ENCODE measurements at regions not wholly inside any gene's neighbourhood (a gene's known extent, or its start where the extent isn't known, plus 50 kb on each side); places are given as distances from the start of the nearest gene placed in this dataset.

DNA sequence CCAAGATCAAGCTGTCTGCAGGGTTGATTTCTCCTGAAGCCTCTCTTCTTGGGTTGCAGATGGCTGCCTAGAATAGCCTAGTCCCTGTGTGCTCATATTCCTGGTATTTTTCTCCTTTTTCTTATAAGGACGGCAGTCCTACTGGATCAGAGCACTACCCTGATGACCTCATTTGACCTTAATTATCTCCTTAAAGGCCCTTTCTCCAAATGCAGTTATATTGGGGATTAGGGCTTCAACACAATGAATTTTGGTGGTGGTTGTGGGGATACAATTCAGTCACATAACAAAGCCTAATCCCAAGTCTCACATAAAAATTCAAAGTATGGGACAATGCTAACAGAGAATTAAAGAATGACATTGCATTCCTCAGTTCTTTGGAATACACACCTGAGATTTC, 238.8 kb upstream of the SALL1 start (continued):
- TF ChIP-seq REXO4 (CRISPR knock-in tag; IDR thresholded peaks at IDR 0.05; ENCODE audit: borderline replicate concordance) (no peak), GATA4 (IDR thresholded peaks at IDR 0.05; ENCODE audit: borderline replicate concordance, low read depth) (no peak), DR1 (CRISPR knock-in tag; IDR thresholded peaks at IDR 0.05) (no peak), STAT5B (CRISPR knock-in tag; IDR thresholded peaks at IDR 0.05) (no peak), NR3C1 (CRISPR knock-in tag; IDR thresholded peaks at IDR 0.05) (no peak), FOSL2 (CRISPR knock-in tag; IDR thresholded peaks at IDR 0.05) (no peak), JUN (CRISPR knock-in tag; IDR thresholded peaks at IDR 0.05) (no peak), JDP2 (CRISPR knock-in tag; IDR thresholded peaks at IDR 0.05; ENCODE audit: borderline replicate concordance) (no peak), ELF3 (CRISPR knock-in tag; IDR thresholded peaks at IDR 0.05) (no peak)
- TF ChIP-seq, protein P1, sequence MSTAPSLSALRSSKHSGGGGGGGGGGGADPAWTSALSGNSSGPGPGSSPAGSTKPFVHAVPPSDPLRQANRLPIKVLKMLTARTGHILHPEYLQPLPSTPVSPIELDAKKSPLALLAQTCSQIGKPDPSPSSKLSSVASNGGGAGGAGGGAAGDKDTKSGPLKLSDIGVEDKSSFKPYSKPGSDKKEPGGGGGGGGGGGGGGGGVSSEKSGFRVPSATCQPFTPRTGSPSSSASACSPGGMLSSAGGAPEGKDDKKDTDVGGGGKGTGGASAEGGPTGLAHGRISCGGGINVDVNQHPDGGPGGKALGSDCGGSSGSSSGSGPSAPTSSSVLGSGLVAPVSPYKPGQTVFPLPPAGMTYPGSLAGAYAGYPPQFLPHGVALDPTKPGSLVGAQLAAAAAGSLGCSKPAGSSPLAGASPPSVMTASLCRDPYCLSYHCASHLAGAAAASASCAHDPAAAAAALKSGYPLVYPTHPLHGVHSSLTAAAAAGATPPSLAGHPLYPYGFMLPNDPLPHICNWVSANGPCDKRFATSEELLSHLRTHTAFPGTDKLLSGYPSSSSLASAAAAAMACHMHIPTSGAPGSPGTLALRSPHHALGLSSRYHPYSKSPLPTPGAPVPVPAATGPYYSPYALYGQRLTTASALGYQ (CRISPR knock-in tag; IDR thresholded peaks at IDR 0.05): no peak
- TF ChIP-seq, protein P2, sequence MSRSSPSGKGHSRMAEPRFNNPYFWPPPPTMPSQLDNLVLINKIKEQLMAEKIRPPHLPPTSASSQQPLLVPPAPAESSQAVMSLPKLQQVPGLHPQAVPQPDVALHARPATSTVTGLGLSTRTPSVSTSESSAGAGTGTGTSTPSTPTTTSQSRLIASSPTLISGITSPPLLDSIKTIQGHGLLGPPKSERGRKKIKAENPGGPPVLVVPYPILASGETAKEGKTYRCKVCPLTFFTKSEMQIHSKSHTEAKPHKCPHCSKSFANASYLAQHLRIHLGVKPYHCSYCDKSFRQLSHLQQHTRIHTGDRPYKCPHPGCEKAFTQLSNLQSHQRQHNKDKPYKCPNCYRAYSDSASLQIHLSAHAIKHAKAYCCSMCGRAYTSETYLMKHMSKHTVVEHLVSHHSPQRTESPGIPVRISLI (CRISPR knock-in tag; IDR thresholded peaks at IDR 0.05; ENCODE audit: borderline replicate concordance): no peak

DNA sequence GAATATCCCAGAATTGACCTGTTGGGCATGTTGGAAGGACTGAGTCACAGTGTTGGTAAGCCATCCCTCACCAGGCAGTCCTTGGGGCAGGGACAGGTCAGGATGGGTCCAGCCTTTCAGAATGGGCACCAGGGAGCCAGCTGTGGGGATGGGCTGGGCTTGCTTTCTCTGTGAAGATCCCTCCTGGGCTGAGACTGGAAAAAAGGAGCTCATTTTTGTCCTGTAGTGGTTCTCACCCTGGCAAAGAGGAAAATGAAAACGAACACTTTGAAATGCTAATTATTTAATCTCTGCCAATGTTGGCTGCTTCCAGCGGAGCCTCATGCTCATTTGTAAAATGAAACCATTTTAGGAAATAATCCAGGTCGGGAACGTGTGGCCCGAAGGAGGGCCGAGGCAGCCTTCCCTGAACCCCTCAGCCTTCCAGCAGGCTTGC, 237.5 kb upstream of the SALL1 start:
- WGBS (ENCODE audit: low lambda C conversion rate): 36% methylated on average over 6 of the region's 6 CpGs
- H3K9me3 ChIP-seq (ENCODE audit: low read length): no peaks in the 10 kb centered on the region
- no peaks in the 10 kb centered on the region for H3K4me1 ChIP-seq (ENCODE audit: insufficient read depth, low read length)
- no peak overlapping the region for H3K4me2 ChIP-seq (ENCODE audit: low read depth, low read length)
- in situ Hi-C loops (cut with HindIII; ENCODE audit: extremely low pct_ligation_motif_present, low pct_unique_long_range_greater_than_20kb) (loop anchor here (10.0 kb wide), 1 partner anchor 586 kb away; no protein-coding TSS in a partner anchor), intact Hi-C loops (cut with micrococcal nuclease; ENCODE audit: unreplicated experiment) (no loop called here)
- H3K27ac ChIP-seq (ENCODE audit: extremely low read length, insufficient read depth, low read length): no peak overlapping the region
- ATAC-seq (no peak), FAIRE-seq (no peak), DNase-seq (ENCODE audit: low spot score) (no peak)
- no peak overlapping the region for H3K4me3 ChIP-seq (replicated peaks in 1 of 3; ENCODE audit: insufficient read depth in 1 of 3, low read depth in 2 of 3, low read length in 3 of 3)
- no peaks in the 10 kb centered on the region for H3K27me3 ChIP-seq (ENCODE audit: control insufficient read depth in 1 of 2, insufficient read depth in 2 of 2, low read length in 2 of 2)
- POLR2A ChIA-PET: no interaction called here
- no peaks in the 10 kb centered on the region for H3K36me3 ChIP-seq (replicated peaks in 1 of 2; ENCODE audit: control insufficient read depth in 1 of 2, insufficient read depth in 2 of 2, low read length in 2 of 2)
- no peak overlapping the region for H2AFZ ChIP-seq (ENCODE audit: low read length)
- H4K20me1 ChIP-seq (ENCODE audit: insufficient read depth, low read length): no peaks in the 10 kb centered on the region
- CTCF ChIA-PET (ENCODE audit: low intra/inter-chr PET ratio, low total read pairs): no interaction called here
- no peaks in the 10 kb centered on the region for H3K79me2 ChIP-seq (ENCODE audit: insufficient read depth, low read length)
- no peak overlapping the region for H3K9ac ChIP-seq (ENCODE audit: insufficient read depth, low read depth, low read length)
- TF ChIP-seq REL (CRISPR knock-in tag; conservative IDR thresholded peaks at IDR 0.05) (no peak), KAT7 (CRISPR knock-in tag; IDR thresholded peaks at IDR 0.05; ENCODE audit: borderline replicate concordance) (no peak), ZFP36 (IDR thresholded peaks at IDR 0.05; ENCODE audit: borderline replicate concordance, low read depth, low read length, partially characterized antibody) (no peak)
- no TSS peak for BruUV-seq (replicated peaks)
